ENCODE measurements at regions not wholly inside any gene's neighbourhood (a gene's known extent, or its start where the extent isn't known, plus 50 kb on each side); places are given as distances from the start of the nearest gene placed in this dataset.
A peak's percentile ranks its signal among the peaks of the same experiment; 100 is the strongest.

- intact Hi-C loops (cut with DNase I; ENCODE audit: low total_unique reads): no loop called here
- no peaks in the 10 kb centered on the region for H3K9me3 ChIP-seq
- no peaks in the 10 kb centered on the region for H3K36me3 ChIP-seq
- no peak overlapping the region for H3K27ac ChIP-seq
- peaks cover 0 to 3% of the 10 kb centered on the region in 2 donors for H3K27me3 ChIP-seq
- H3K4me1 ChIP-seq: no peaks in the 10 kb centered on the region
- peak in 1 of 2 donors; percentile 21 for DNase-seq (ENCODE audit: low spot score in 2 of 2)
- TF ChIP-seq CTCF (IDR thresholded peaks at IDR 0.05) (peak in 2 of 3 donors; percentile 26 to 37), POLR2AphosphoS5 (IDR thresholded peaks at IDR 0.05) (no peak)
- no peak overlapping the region for H3K4me3 ChIP-seq
Measured at GRCh38 chr21:36589352-36589971, 109.5 kb upstream of the SIM2 start.

- Histone ChIP-seq H3K9me3 (no peaks in the 10 kb centered on the region), H3K36me3 (no peaks in the 10 kb centered on the region), H3K27ac (no peak overlapping the region), H3K27me3 (peaks cover 0 to 3% of the 10 kb centered on the region in 2 donors), H3K4me3 (no peak overlapping the region), H3K4me1 (no peaks in the 10 kb centered on the region)
- intact Hi-C loops (cut with DNase I; ENCODE audit: low total_unique reads): no loop called here
- DNase-seq (ENCODE audit: low spot score in 2 of 2): no peak
- TF ChIP-seq POLR2AphosphoS5 (IDR thresholded peaks at IDR 0.05) (no peak), CTCF (IDR thresholded peaks at IDR 0.05) (no peak), POLR2A (IDR thresholded peaks at IDR 0.05) (no peak)
Measured at GRCh38 chr21:36591326-36591970, 107.5 kb upstream of the SIM2 start.

GRCh38 chr21:36596174-36596573 lies 102.7 kb upstream of the SIM2 start:
- H3K9me3 ChIP-seq: peaks cover 0 to 14% of the 10 kb centered on the region in 2 donors
- H3K4me3 ChIP-seq: no peak overlapping the region
- no peak overlapping the region for H3K27ac ChIP-seq
- DNase-seq (ENCODE audit: low spot score in 2 of 2): no peak
- no peaks in the 10 kb centered on the region for H3K4me1 ChIP-seq
- intact Hi-C loops (cut with DNase I; ENCODE audit: low total_unique reads): no loop called here
- TF ChIP-seq POLR2AphosphoS5 (IDR thresholded peaks at IDR 0.05) (no peak), POLR2A (IDR thresholded peaks at IDR 0.05) (no peak), CTCF (IDR thresholded peaks at IDR 0.05) (no peak)
- peaks cover 0 to 10% of the 10 kb centered on the region in 2 donors for H3K27me3 ChIP-seq
- no peaks in the 10 kb centered on the region for H3K36me3 ChIP-seq

GRCh38 chr21:36601362-36601761 lies 97.6 kb upstream of the SIM2 start:
- H3K4me1 ChIP-seq: no peaks in the 10 kb centered on the region
- H3K27me3 ChIP-seq: peaks cover 0 to 24% of the 10 kb centered on the region in 2 donors
- DNase-seq (ENCODE audit: low spot score in 2 of 2): no peak
- H3K36me3 ChIP-seq: no peaks in the 10 kb centered on the region
- TF ChIP-seq POLR2AphosphoS5 (IDR thresholded peaks at IDR 0.05): no peak
- no peak for TF ChIP-seq POLR2A (IDR thresholded peaks at IDR 0.05)
- no peak for TF ChIP-seq CTCF (IDR thresholded peaks at IDR 0.05)
- H3K27ac ChIP-seq: no peak overlapping the region
- H3K9me3 ChIP-seq: peaks cover 0 to 14% of the 10 kb centered on the region in 2 donors
- intact Hi-C loops (cut with DNase I; ENCODE audit: low total_unique reads): no loop called here
- H3K4me3 ChIP-seq: no peak overlapping the region

- intact Hi-C loops (cut with DNase I; ENCODE audit: low total_unique reads): no loop called here
- Histone ChIP-seq H3K4me3 (no peak overlapping the region), H3K4me1 (no peaks in the 10 kb centered on the region), H3K36me3 (no peaks in the 10 kb centered on the region), H3K27ac (no peak overlapping the region), H3K9me3 (peaks cover 0 to 14% of the 10 kb centered on the region in 2 donors), H3K27me3 (peaks cover 0 to 26% of the 10 kb centered on the region in 2 donors)
- no peak for DNase-seq (ENCODE audit: low spot score in 2 of 2)
- TF ChIP-seq POLR2AphosphoS5 (IDR thresholded peaks at IDR 0.05) (no peak), CTCF (IDR thresholded peaks at IDR 0.05) (no peak), POLR2A (IDR thresholded peaks at IDR 0.05) (no peak)
Measured at GRCh38 chr21:36602735-36603134, 96.2 kb upstream of the SIM2 start.
